ENCODE measurements at regions not wholly inside any gene's neighbourhood (a gene's known extent, or its start where the extent isn't known, plus 50 kb on each side); places are given as distances from the start of the nearest gene placed in this dataset.

GRCh38 chr21:29465546-29465945, 166.8 kb downstream of the BACH1 start:
- Mint-ChIP-seq H3K36me3 (ENCODE audit: low read depth) (no peaks in the 10 kb centered on the region), H3K9me3 (no peaks in the 10 kb centered on the region), H3K4me3 (no peak overlapping the region), H3K27ac (no peak overlapping the region), H3K27me3 (no peaks in the 10 kb centered on the region), H3K4me1 (no peaks in the 10 kb centered on the region)
- no peak for ATAC-seq (replicated peaks)

DNA sequence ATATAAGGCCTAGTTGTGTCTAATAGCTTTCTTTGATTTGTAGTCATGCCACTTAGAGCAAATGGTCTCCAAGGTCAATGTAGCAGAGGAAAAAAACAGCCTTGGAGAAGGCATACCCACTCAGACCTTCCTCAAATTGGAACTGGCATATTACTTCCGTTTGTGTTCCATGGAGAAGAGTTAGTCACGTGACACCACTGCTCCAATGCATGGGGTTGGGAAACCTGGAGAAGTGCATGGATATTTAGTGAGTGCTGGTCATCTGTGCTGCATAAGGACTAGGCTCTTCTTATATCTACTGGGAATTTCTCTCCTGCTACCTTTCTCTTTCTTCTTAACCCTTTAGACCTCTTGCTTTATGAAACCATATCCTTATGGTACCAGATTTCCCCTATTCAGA, 167.8 kb downstream of the BACH1 start:
- no peaks in the 10 kb centered on the region for H3K36me3 Mint-ChIP-seq (ENCODE audit: low read depth)
- no peaks in the 10 kb centered on the region for H3K9me3 Mint-ChIP-seq
- H3K4me3 Mint-ChIP-seq: no peak overlapping the region
- no peak overlapping the region for H3K27ac Mint-ChIP-seq
- ATAC-seq (replicated peaks): no peak
- no peaks in the 10 kb centered on the region for H3K27me3 Mint-ChIP-seq
- H3K4me1 Mint-ChIP-seq: no peaks in the 10 kb centered on the region

GRCh38 chr21:29470397-29470796, 171.7 kb downstream of the BACH1 start:
- no peak overlapping the region for H3K4me3 Mint-ChIP-seq
- H3K27me3 Mint-ChIP-seq: no peaks in the 10 kb centered on the region
- H3K4me1 Mint-ChIP-seq: no peaks in the 10 kb centered on the region
- H3K36me3 Mint-ChIP-seq (ENCODE audit: low read depth): no peaks in the 10 kb centered on the region
- no peaks in the 10 kb centered on the region for H3K9me3 Mint-ChIP-seq
- no peak for ATAC-seq (replicated peaks)
- H3K27ac Mint-ChIP-seq: no peak overlapping the region

- Mint-ChIP-seq H3K4me1 (peaks cover 5% of the 10 kb centered on the region), H3K36me3 (ENCODE audit: low read depth) (no peaks in the 10 kb centered on the region), H3K27ac (no peak overlapping the region), H3K27me3 (no peaks in the 10 kb centered on the region), H3K9me3 (no peaks in the 10 kb centered on the region), H3K4me3 (no peak overlapping the region)
- no peak for ATAC-seq (replicated peaks)
Observed at GRCh38 chr21:29473808-29474207, 175.1 kb downstream of the BACH1 start.

DNA sequence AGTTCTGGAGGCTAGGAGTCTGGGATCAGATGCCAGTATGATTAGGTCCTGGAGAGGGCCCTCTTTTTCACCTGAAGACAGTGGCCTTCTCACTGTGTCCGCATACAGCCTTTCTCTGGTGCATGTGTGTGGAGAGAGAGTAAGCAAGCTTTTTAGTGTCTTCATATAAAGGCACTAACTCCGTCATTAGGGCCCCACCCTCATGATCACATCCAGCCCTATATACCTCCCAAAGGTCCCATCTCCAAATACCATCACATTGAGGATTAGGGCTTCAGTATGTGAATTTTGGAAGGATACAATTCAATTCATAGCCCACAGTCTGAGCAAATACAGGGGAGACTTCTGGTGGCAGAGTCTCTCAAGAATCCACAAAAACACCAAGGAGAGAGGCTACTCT, 176.6 kb downstream of the BACH1 start:
- H3K4me1 Mint-ChIP-seq: peaks cover 5% of the 10 kb centered on the region
- H3K36me3 Mint-ChIP-seq (ENCODE audit: low read depth): no peaks in the 10 kb centered on the region
- no peak for ATAC-seq (replicated peaks)
- H3K27me3 Mint-ChIP-seq: no peaks in the 10 kb centered on the region
- H3K27ac Mint-ChIP-seq: no peak overlapping the region
- no peak overlapping the region for H3K4me3 Mint-ChIP-seq
- no peaks in the 10 kb centered on the region for H3K9me3 Mint-ChIP-seq

DNA sequence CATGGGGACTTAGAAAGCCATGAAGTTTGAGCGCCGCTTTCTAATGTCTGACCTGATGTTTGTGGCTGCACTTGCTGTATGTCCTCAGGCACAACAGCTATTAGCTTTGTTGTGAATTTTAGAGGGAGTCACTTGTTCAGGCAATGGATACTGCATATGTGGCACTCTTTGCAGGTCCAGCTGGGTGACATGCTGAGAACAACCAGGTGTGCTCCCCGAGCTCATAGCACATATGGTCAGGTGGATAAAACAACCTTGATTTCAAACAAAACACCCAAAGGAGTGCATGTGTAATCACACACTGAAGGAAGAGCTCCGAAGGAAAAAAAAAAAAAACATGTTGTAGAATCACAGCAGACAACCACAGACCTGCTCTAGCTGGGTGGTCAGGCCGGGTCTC, 178.6 kb downstream of the BACH1 start:
- ATAC-seq (replicated peaks): no peak
- no peaks in the 10 kb centered on the region for H3K27me3 Mint-ChIP-seq
- H3K4me3 Mint-ChIP-seq: no peak overlapping the region
- no peak overlapping the region for H3K27ac Mint-ChIP-seq
- no peaks in the 10 kb centered on the region for H3K9me3 Mint-ChIP-seq
- H3K4me1 Mint-ChIP-seq: peaks cover 5% of the 10 kb centered on the region
- H3K36me3 Mint-ChIP-seq (ENCODE audit: low read depth): no peaks in the 10 kb centered on the region

DNA sequence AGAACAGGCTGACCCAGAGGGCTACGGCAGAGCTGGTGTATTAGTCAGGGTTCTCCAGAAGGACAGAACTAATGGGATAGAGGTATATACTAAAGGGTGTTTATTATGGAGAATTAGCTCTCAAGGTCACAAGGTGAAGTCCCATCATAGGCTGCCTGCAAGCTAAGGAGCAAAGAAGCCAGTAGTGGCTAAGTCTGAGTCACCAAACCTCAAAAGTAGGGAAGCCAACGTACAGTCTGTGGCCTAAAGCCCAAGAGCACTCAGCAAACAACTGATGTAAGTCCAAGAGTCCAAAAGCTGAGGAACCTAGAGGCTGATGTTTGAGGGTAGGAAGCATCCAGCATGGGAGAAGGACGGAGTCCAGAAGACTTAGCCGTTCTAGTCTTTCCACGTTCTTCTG, 179.2 kb downstream of the BACH1 start:
- H3K36me3 Mint-ChIP-seq (ENCODE audit: low read depth): no peaks in the 10 kb centered on the region
- H3K27me3 Mint-ChIP-seq: no peaks in the 10 kb centered on the region
- peaks cover 5% of the 10 kb centered on the region for H3K4me1 Mint-ChIP-seq
- peak; percentile 71 for ATAC-seq (replicated peaks)
- H3K27ac Mint-ChIP-seq: no peak overlapping the region
- H3K4me3 Mint-ChIP-seq: no peak overlapping the region
- no peaks in the 10 kb centered on the region for H3K9me3 Mint-ChIP-seq

- no peak overlapping the region for H3K4me3 Mint-ChIP-seq
- H3K36me3 Mint-ChIP-seq (ENCODE audit: low read depth): no peaks in the 10 kb centered on the region
- peaks cover 5% of the 10 kb centered on the region for H3K4me1 Mint-ChIP-seq
- ATAC-seq (replicated peaks): no peak
- peaks cover 3% of the 10 kb centered on the region for H3K9me3 Mint-ChIP-seq
- H3K27ac Mint-ChIP-seq: no peak overlapping the region
- no peaks in the 10 kb centered on the region for H3K27me3 Mint-ChIP-seq
Observed at GRCh38 chr21:29481081-29481480, 182.4 kb downstream of the BACH1 start.

DNA sequence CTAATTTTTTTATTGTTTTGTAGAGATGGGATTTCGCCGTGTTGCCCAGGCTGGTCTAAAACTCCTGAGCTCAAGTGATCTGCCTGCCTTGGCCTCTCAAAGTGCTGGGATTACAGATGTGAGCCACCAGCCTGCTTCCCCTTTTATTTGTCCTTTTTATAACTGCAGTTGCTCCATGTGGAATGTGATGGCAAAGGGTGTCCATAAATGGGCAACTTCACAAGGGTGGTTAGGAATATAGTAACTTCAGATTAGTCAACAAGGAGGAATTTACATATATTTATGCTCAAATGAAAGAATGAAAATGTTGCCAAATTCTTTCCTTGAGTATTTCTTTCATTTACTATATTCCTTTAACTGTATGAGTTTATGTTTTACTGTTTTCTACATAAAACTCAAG, 182.9 kb downstream of the BACH1 start:
- H3K4me3 Mint-ChIP-seq: no peak overlapping the region
- H3K27me3 Mint-ChIP-seq: no peaks in the 10 kb centered on the region
- H3K27ac Mint-ChIP-seq: no peak overlapping the region
- H3K9me3 Mint-ChIP-seq: peaks cover 3% of the 10 kb centered on the region
- no peak for ATAC-seq (replicated peaks)
- H3K36me3 Mint-ChIP-seq (ENCODE audit: low read depth): no peaks in the 10 kb centered on the region
- peaks cover 5% of the 10 kb centered on the region for H3K4me1 Mint-ChIP-seq

- Mint-ChIP-seq H3K27ac (no peak overlapping the region), H3K4me3 (no peak overlapping the region), H3K36me3 (ENCODE audit: low read depth) (no peaks in the 10 kb centered on the region), H3K9me3 (peaks cover 3% of the 10 kb centered on the region), H3K4me1 (no peaks in the 10 kb centered on the region), H3K27me3 (no peaks in the 10 kb centered on the region)
- ATAC-seq (replicated peaks): no peak
Observed at GRCh38 chr21:29486306-29486807, 187.6 kb downstream of the BACH1 start.

Data from activated T-helper 17 cell treated with anti-CD3 and anti-CD28 coated beads, Interleukin-2, amount 50 U/mL, for 72 hours (primary cell).